ENCODE measurements at regions not wholly inside any gene's neighbourhood (a gene's known extent, or its start where the extent isn't known, plus 50 kb on each side); places are given as distances from the start of the nearest gene placed in this dataset.

- no peak for DNase-seq (ENCODE audit: low read depth, low spot score)
- no peaks in the 10 kb centered on the region for H3K4me1 Mint-ChIP-seq
- peaks cover 2% of the 10 kb centered on the region for H3K27me3 Mint-ChIP-seq (ENCODE audit: low read depth)
- no peak for TF ChIP-seq CTCF (conservative IDR thresholded peaks at IDR 0.05)
- H3K4me3 Mint-ChIP-seq: no peak overlapping the region
- no peak overlapping the region for H3K27ac Mint-ChIP-seq (ENCODE audit: unreplicated experiment)
- H3K9me3 Mint-ChIP-seq: peaks cover 9% of the 10 kb centered on the region
- no peaks in the 10 kb centered on the region for H3K36me3 Mint-ChIP-seq (ENCODE audit: low read depth)
Observed at GRCh38 chr2:9739531-9739964, 103.7 kb upstream of the TAF1B start.

GRCh38 chr2:9740382-9741073, 102.7 kb upstream of the TAF1B start:
- H3K9me3 Mint-ChIP-seq: peaks cover 3% of the 10 kb centered on the region
- H3K27ac Mint-ChIP-seq (ENCODE audit: unreplicated experiment): no peak overlapping the region
- H3K36me3 Mint-ChIP-seq (ENCODE audit: low read depth): no peaks in the 10 kb centered on the region
- TF ChIP-seq CTCF (conservative IDR thresholded peaks at IDR 0.05): no peak
- H3K27me3 Mint-ChIP-seq (ENCODE audit: low read depth): peaks cover 2% of the 10 kb centered on the region
- no peak for DNase-seq (ENCODE audit: low read depth, low spot score)
- no peaks in the 10 kb centered on the region for H3K4me1 Mint-ChIP-seq
- H3K4me3 Mint-ChIP-seq: no peak overlapping the region

- H3K4me1 Mint-ChIP-seq: no peaks in the 10 kb centered on the region
- H3K36me3 Mint-ChIP-seq (ENCODE audit: low read depth): no peaks in the 10 kb centered on the region
- H3K27ac Mint-ChIP-seq (ENCODE audit: unreplicated experiment): no peak overlapping the region
- H3K4me3 Mint-ChIP-seq: no peak overlapping the region
- H3K9me3 Mint-ChIP-seq: peaks cover 3% of the 10 kb centered on the region
- no peak for DNase-seq (ENCODE audit: low read depth, low spot score)
- peaks cover 2% of the 10 kb centered on the region for H3K27me3 Mint-ChIP-seq (ENCODE audit: low read depth)
- TF ChIP-seq CTCF (conservative IDR thresholded peaks at IDR 0.05): no peak
Observed at GRCh38 chr2:9741110-9741509, 102.2 kb upstream of the TAF1B start.

GRCh38 chr2:9742601-9743000, 100.7 kb upstream of the TAF1B start:
- H3K27me3 Mint-ChIP-seq (ENCODE audit: low read depth): peaks cover 2% of the 10 kb centered on the region
- TF ChIP-seq CTCF (conservative IDR thresholded peaks at IDR 0.05): no peak
- H3K27ac Mint-ChIP-seq (ENCODE audit: unreplicated experiment): no peak overlapping the region
- no peak for DNase-seq (ENCODE audit: low read depth, low spot score)
- H3K36me3 Mint-ChIP-seq (ENCODE audit: low read depth): no peaks in the 10 kb centered on the region
- no peak overlapping the region for H3K4me3 Mint-ChIP-seq
- no peaks in the 10 kb centered on the region for H3K4me1 Mint-ChIP-seq
- peaks cover 3% of the 10 kb centered on the region for H3K9me3 Mint-ChIP-seq

- DNase-seq (ENCODE audit: low read depth, low spot score): no peak
- no peaks in the 10 kb centered on the region for H3K36me3 Mint-ChIP-seq (ENCODE audit: low read depth)
- H3K9me3 Mint-ChIP-seq: no peaks in the 10 kb centered on the region
- peaks cover 2% of the 10 kb centered on the region for H3K27me3 Mint-ChIP-seq (ENCODE audit: low read depth)
- no peak for TF ChIP-seq CTCF (conservative IDR thresholded peaks at IDR 0.05)
- no peak overlapping the region for H3K27ac Mint-ChIP-seq (ENCODE audit: unreplicated experiment)
- H3K4me1 Mint-ChIP-seq: no peaks in the 10 kb centered on the region
- H3K4me3 Mint-ChIP-seq: no peak overlapping the region
Observed at GRCh38 chr2:9744256-9745004, 98.8 kb upstream of the TAF1B start.
